ENCODE measurements at regions not wholly inside any gene's neighbourhood (a gene's known extent, or its start where the extent isn't known, plus 50 kb on each side); places are given as distances from the start of the nearest gene placed in this dataset.
A peak's percentile ranks its signal among the peaks of the same experiment; 100 is the strongest.

GRCh38 chr10:111716032-111716431, 467.5 kb downstream of the GPAM start:
- Mint-ChIP-seq H3K9me3 (peaks cover 14 to 25% of the 10 kb centered on the region in 2 donors), H3K36me3 (peaks cover 5 to 15% of the 10 kb centered on the region in 2 donors), H3K27ac (no peak overlapping the region)
- ATAC-seq (no peak), DNase-seq (ENCODE audit: low spot score in 2 of 2) (no peak)

- Mint-ChIP-seq H3K36me3 (no peaks in the 10 kb centered on the region), H3K27ac (no peak overlapping the region), H3K9me3 (peaks cover 4 to 7% of the 10 kb centered on the region in 2 donors)
- DNase-seq (ENCODE audit: low spot score in 2 of 2), result no peak
- no peak for ATAC-seq
These were observed 459.4 kb downstream of the GPAM start for GRCh38 chr10:111724121-111724520.

- H3K36me3 Mint-ChIP-seq, result no peaks in the 10 kb centered on the region
- DNase-seq (ENCODE audit: low spot score in 2 of 2) (no peak), ATAC-seq (no peak)
- H3K27ac Mint-ChIP-seq, result no peak overlapping the region
- H3K9me3 Mint-ChIP-seq, result peaks cover 4 to 7% of the 10 kb centered on the region in 2 donors
These were observed 458.5 kb downstream of the GPAM start for GRCh38 chr10:111725050-111725449.

GRCh38 chr10:111732166-111732785, 451.3 kb downstream of the GPAM start:
- Mint-ChIP-seq H3K9me3 (no peaks in the 10 kb centered on the region), H3K36me3 (no peaks in the 10 kb centered on the region), H3K27ac (no peak overlapping the region)
- no peak for ATAC-seq
- no peak for DNase-seq (ENCODE audit: low spot score in 2 of 2)

- ATAC-seq (no peak), DNase-seq (ENCODE audit: low spot score in 2 of 2) (no peak)
- H3K27ac Mint-ChIP-seq, result no peak overlapping the region
- no peaks in the 10 kb centered on the region for H3K36me3 Mint-ChIP-seq
- peaks cover 4 to 5% of the 10 kb centered on the region in 2 donors for H3K9me3 Mint-ChIP-seq
These were observed 444.3 kb downstream of the GPAM start for GRCh38 chr10:111739125-111739873.

- Mint-ChIP-seq H3K27ac (no peak overlapping the region), H3K36me3 (no peaks in the 10 kb centered on the region), H3K9me3 (peaks cover 4 to 5% of the 10 kb centered on the region in 2 donors)
- DNase-seq (ENCODE audit: low spot score in 2 of 2) (no peak), ATAC-seq (no peak)
These were observed 443.8 kb downstream of the GPAM start for GRCh38 chr10:111739874-111740139.

- H3K36me3 Mint-ChIP-seq, result no peaks in the 10 kb centered on the region
- H3K27ac Mint-ChIP-seq, result no peak overlapping the region
- H3K9me3 Mint-ChIP-seq, result peaks cover 4% of the 10 kb centered on the region in 2 donors
- DNase-seq (ENCODE audit: low spot score in 2 of 2) (no peak), ATAC-seq (no peak)
These were observed 437.6 kb downstream of the GPAM start for GRCh38 chr10:111745982-111746381.

GRCh38 chr10:111747751-111748150, 435.8 kb downstream of the GPAM start:
- Mint-ChIP-seq H3K27ac (peak overlapping the region in 1 of 2 donors; percentile 31), H3K36me3 (no peaks in the 10 kb centered on the region), H3K9me3 (no peaks in the 10 kb centered on the region)
- no peak for DNase-seq (ENCODE audit: low spot score in 2 of 2)
- no peak for ATAC-seq

- Mint-ChIP-seq H3K36me3 (no peaks in the 10 kb centered on the region), H3K9me3 (no peaks in the 10 kb centered on the region), H3K27ac (no peak overlapping the region)
- ATAC-seq, result no peak
- DNase-seq (ENCODE audit: low spot score in 2 of 2), result no peak
These were observed 435.4 kb downstream of the GPAM start for GRCh38 chr10:111748184-111748583.

GRCh38 chr10:111750165-111750849, 433.3 kb downstream of the GPAM start:
- Mint-ChIP-seq H3K9me3 (no peaks in the 10 kb centered on the region), H3K36me3 (no peaks in the 10 kb centered on the region), H3K27ac (no peak overlapping the region)
- ATAC-seq (no peak), DNase-seq (ENCODE audit: low spot score in 2 of 2) (no peak)

GRCh38 chr10:111756217-111757061, 427.1 kb downstream of the GPAM start:
- ATAC-seq (no peak), DNase-seq (ENCODE audit: low spot score in 2 of 2) (peak in 1 of 2 donors; percentile 7)
- no peaks in the 10 kb centered on the region for H3K36me3 Mint-ChIP-seq
- no peaks in the 10 kb centered on the region for H3K9me3 Mint-ChIP-seq
- no peak overlapping the region for H3K27ac Mint-ChIP-seq

GRCh38 chr10:111758593-111758992, 425.0 kb downstream of the GPAM start:
- ATAC-seq, result no peak
- Mint-ChIP-seq H3K36me3 (no peaks in the 10 kb centered on the region), H3K27ac (no peak overlapping the region), H3K9me3 (no peaks in the 10 kb centered on the region)
- no peak for DNase-seq (ENCODE audit: low spot score in 2 of 2)

GRCh38 chr10:111762114-111762513, 421.5 kb downstream of the GPAM start:
- Mint-ChIP-seq H3K36me3 (no peaks in the 10 kb centered on the region), H3K27ac (no peak overlapping the region), H3K9me3 (no peaks in the 10 kb centered on the region)
- ATAC-seq (no peak), DNase-seq (ENCODE audit: low spot score in 2 of 2) (no peak)

GRCh38 chr10:111765216-111765615, 418.3 kb downstream of the GPAM start:
- DNase-seq (ENCODE audit: low spot score in 2 of 2) (no peak), ATAC-seq (no peak)
- H3K9me3 Mint-ChIP-seq, result peaks cover 0 to 1% of the 10 kb centered on the region in 2 donors
- no peak overlapping the region for H3K27ac Mint-ChIP-seq
- no peaks in the 10 kb centered on the region for H3K36me3 Mint-ChIP-seq

- Mint-ChIP-seq H3K9me3 (peaks cover 0 to 3% of the 10 kb centered on the region in 2 donors), H3K36me3 (no peaks in the 10 kb centered on the region), H3K27ac (no peak overlapping the region)
- ATAC-seq, result no peak
- no peak for DNase-seq (ENCODE audit: low spot score in 2 of 2)
These were observed 417.1 kb downstream of the GPAM start for GRCh38 chr10:111766464-111766863.

- no peak overlapping the region for H3K27ac Mint-ChIP-seq
- DNase-seq (ENCODE audit: low spot score in 2 of 2) (no peak), ATAC-seq (no peak)
- H3K36me3 Mint-ChIP-seq, result no peaks in the 10 kb centered on the region
- H3K9me3 Mint-ChIP-seq, result peaks cover 0 to 3% of the 10 kb centered on the region in 2 donors
These were observed 415.9 kb downstream of the GPAM start for GRCh38 chr10:111767661-111768060.

GRCh38 chr10:111773950-111774349, 409.6 kb downstream of the GPAM start:
- ATAC-seq, result no peak
- Mint-ChIP-seq H3K27ac (no peak overlapping the region), H3K9me3 (peaks cover 0 to 3% of the 10 kb centered on the region in 2 donors), H3K36me3 (no peaks in the 10 kb centered on the region)
- DNase-seq (ENCODE audit: low spot score in 2 of 2), result no peak
